Heart right ventricle (tissue), 16 donors: ENCODE measurements at regions not wholly inside any gene's neighbourhood (a gene's known extent, or its start where the extent isn't known, plus 50 kb on each side); places are given as distances from the start of the nearest gene placed in this dataset.

Source experiments
- ATAC-seq, 8 donors: fragments of 200-7000 bp; cut with Tn5 transposase; one replicate each; pipeline ENCODE4 v1.9.1; 2020; ENCODE audit warnings: mild to moderate bottlenecking in 8 of 8, moderate library complexity in 8 of 8, moderate number of reproducible peaks in 1 of 8
- DNase-seq, 2 donors: peaks; one replicate each; pipeline ENCODE4 v3.0.0-alpha.2; 2020
- H3K27ac ChIP-seq, 10 donors: fragments of 200-600 bp; sonication (generic) in 2 of 10; one replicate each; pipeline versions ENCODE4 v1.5.0 to v1.8.0; 2020 to 2022; ENCODE audit warnings: mild to moderate bottlenecking in 3 of 10
- H3K27me3 ChIP-seq, 7 donors: fragments of 200-600 bp; one replicate each; pipeline ENCODE4 v1.8.0; 2021 to 2022; ENCODE audit warnings: mild to moderate bottlenecking in 2 of 7
- H3K36me3 ChIP-seq, 9 donors: fragments of 200-600 bp; sonication (generic) in 1 of 9; one replicate each; pipeline versions ENCODE4 v1.5.0 to v1.8.0; 2020 to 2022; ENCODE audit warnings: mild to moderate bottlenecking in 2 of 9
- H3K4me1 ChIP-seq, 9 donors: fragments of 200-600 bp; sonication (generic) in 1 of 9; one replicate each; pipeline versions ENCODE4 v1.5.0 to v1.8.0; 2020 to 2022; ENCODE audit warnings: mild to moderate bottlenecking in 4 of 9
- H3K4me3 ChIP-seq, 10 donors: fragments of 200-600 bp; sonication (generic) in 2 of 10; one replicate each; pipeline versions ENCODE4 v1.5.0 to v1.8.0; 2020 to 2022; ENCODE audit warnings: mild to moderate bottlenecking in 7 of 10, moderate library complexity in 2 of 10
- H3K9me3 ChIP-seq, 11 donors: fragments of 200-600 bp in 10 of 11; sonication (generic) in 2 of 11; one replicate each; pipeline versions ENCODE4 v1.5.0 to v1.8.0; 2013 to 2022; ENCODE audit warnings: mild to moderate bottlenecking in 2 of 11, control low read depth in 1 of 11, moderate library complexity in 1 of 11
- WGBS, 2 donors: extraction: QIAGEN DNeasy Blood & Tissue Kit; methylation state at CpG; one replicate each; pipeline ENCODE4 v1.1.7; 2013; ENCODE audit warnings: inconsistent platforms in 1 of 2; 5-methylcytosine and 5-hydroxymethylcytosine counted together
- intact Hi-C, 10 donors: fragments of 100-400 bp; cut with DNase I; formaldehyde crosslinking; loops; one replicate each; pipeline versions ENCODE4 v1.11.1 to v1.14.2; 2022
- TF ChIP-seq, protein P1 (sequence below), 9 donors: fragments of 200-600 bp; sonication (generic) in 2 of 9; IDR thresholded peaks; one replicate each; pipeline versions ENCODE4 v1.5.0 to v1.8.0; 2021 to 2022; ENCODE audit warnings: antibody characterized with exemption in 9 of 9, mild to moderate bottlenecking in 5 of 9, moderate library complexity in 1 of 9
- donor health status: Arrhythmogenic right ventricular cardiomyopathy.
- donor health status: ischemic (EF 13 %, LVEDD 7.1; RV severe dilation, severe dysfunction).
- donor health status: healthy with polysubstance abuse.
- donor health status: DM: no; HTN: yes; CAD: no.
- donor health status: DM: no; HTN: no; CAD: no.
- donor health status: ischemic (EF 25% LVEDD 6.9; RV normal size, moderate dysfunction).
- donor health status: ischemic (EF 25% LVEDD 5.7; RV mildly dilated, moderate dysfunction).
- donor health status: healthy.
- donor health status: DM: yes; HTN: yes; CAD: no.
- donor health status: Ischemic cardiomyopathy.
- donor health status: ischemic (EF 35%, LVEDD 5.7; RV mildly dilated, moderate dysfunction).
- donor health status: nonischemic (EF 11% LVEDD 7.7; RV severe dilation, severe dysfunction).
- donor health status: DM: yes; HTN: yes; CAD: no.
- donor health status: PGD.
- donor health status: ischemic (EF 29% LVEDD 5.4; RV normal size, mild dysfunction).
- donor health status: nonischemic (EF 23%, LVEDD 6.1; RV moderate dilation, normal function).

DNA sequence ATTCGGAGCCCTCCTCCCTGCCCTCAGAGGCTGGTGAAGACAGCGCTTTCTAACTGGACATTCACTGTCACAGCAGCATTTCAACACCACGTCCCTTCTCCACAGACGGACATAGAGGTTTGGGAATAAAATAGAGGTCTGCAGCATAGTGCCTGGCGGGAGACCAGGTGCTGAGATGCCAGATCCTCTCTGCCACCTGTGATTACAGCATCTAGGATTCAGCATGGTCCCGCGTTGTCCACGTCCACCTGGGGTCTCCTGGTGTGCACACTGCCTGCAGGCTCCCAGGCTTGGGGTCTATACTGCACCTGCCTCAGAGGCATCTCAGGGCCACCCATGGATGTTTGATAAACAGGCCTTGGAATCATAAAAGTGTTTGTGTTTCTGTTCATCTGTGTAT is 175.5 kb downstream of the TMEM18 start:
- intact Hi-C loops: no loop called here
- no peaks in the 10 kb centered on the region for H3K9me3 ChIP-seq
- WGBS, 2 donors: 79 to 84% methylated on average over 8 of the region's 8 CpGs
- TF ChIP-seq, protein P1, sequence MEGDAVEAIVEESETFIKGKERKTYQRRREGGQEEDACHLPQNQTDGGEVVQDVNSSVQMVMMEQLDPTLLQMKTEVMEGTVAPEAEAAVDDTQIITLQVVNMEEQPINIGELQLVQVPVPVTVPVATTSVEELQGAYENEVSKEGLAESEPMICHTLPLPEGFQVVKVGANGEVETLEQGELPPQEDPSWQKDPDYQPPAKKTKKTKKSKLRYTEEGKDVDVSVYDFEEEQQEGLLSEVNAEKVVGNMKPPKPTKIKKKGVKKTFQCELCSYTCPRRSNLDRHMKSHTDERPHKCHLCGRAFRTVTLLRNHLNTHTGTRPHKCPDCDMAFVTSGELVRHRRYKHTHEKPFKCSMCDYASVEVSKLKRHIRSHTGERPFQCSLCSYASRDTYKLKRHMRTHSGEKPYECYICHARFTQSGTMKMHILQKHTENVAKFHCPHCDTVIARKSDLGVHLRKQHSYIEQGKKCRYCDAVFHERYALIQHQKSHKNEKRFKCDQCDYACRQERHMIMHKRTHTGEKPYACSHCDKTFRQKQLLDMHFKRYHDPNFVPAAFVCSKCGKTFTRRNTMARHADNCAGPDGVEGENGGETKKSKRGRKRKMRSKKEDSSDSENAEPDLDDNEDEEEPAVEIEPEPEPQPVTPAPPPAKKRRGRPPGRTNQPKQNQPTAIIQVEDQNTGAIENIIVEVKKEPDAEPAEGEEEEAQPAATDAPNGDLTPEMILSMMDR (IDR thresholded peaks at IDR 0.05): no peak
- peaks cover 0 to 18% (median 13%) of the 10 kb centered on the region in 7 donors for H3K27me3 ChIP-seq
- no peak overlapping the region for H3K27ac ChIP-seq
- ATAC-seq: no peak
- DNase-seq: no peak
- no peak overlapping the region for H3K4me3 ChIP-seq
- no peaks in the 10 kb centered on the region for H3K4me1 ChIP-seq
- no peaks in the 10 kb centered on the region for H3K36me3 ChIP-seq

GRCh38 chr2:501130-501529 is 176.1 kb downstream of the TMEM18 start:
- H3K36me3 ChIP-seq: no peaks in the 10 kb centered on the region
- DNase-seq (no peak), ATAC-seq (no peak)
- no peak overlapping the region for H3K4me3 ChIP-seq
- H3K9me3 ChIP-seq: no peaks in the 10 kb centered on the region
- H3K27me3 ChIP-seq: peaks cover 0 to 17% (median 13%) of the 10 kb centered on the region in 7 donors
- 57 to 59% methylated on average over 5 of the region's 5 CpGs for WGBS, 2 donors
- H3K4me1 ChIP-seq: no peaks in the 10 kb centered on the region
- no peak overlapping the region for H3K27ac ChIP-seq
- intact Hi-C loops: no loop called here
- TF ChIP-seq, protein P1 (IDR thresholded peaks at IDR 0.05): no peak

DNA sequence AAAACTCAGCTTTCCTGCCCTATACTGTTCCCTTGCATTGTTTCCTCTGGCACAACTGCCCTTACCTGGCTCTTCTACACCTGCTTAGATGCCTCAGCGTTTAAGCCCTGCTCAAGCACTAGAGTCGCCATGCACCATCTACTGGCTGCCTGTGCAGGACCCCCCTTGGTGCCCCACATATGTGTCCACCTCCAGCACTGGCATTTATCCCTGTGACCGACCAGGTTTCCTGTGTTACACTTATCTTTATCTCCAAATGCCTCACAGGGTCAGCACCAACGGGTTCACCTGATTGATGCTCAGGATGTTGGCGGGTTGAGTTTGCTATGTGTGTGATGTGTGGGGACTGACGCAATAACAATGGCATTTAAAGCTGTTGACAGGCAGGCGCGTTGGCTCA is 177.5 kb downstream of the TMEM18 start:
- ATAC-seq (no peak), DNase-seq (no peak)
- no peak overlapping the region for H3K27ac ChIP-seq
- H3K4me1 ChIP-seq: no peaks in the 10 kb centered on the region
- H3K36me3 ChIP-seq: no peaks in the 10 kb centered on the region
- H3K27me3 ChIP-seq: peaks cover 0 to 15% (median 10%) of the 10 kb centered on the region in 7 donors
- TF ChIP-seq, protein P1 (IDR thresholded peaks at IDR 0.05): no peak
- no peaks in the 10 kb centered on the region for H3K9me3 ChIP-seq
- intact Hi-C loops: no loop called here
- no peak overlapping the region for H3K4me3 ChIP-seq
- 59 to 66% methylated on average over 8 of the region's 8 CpGs for whole genome bisulfite sequencing, 2 donors

DNA sequence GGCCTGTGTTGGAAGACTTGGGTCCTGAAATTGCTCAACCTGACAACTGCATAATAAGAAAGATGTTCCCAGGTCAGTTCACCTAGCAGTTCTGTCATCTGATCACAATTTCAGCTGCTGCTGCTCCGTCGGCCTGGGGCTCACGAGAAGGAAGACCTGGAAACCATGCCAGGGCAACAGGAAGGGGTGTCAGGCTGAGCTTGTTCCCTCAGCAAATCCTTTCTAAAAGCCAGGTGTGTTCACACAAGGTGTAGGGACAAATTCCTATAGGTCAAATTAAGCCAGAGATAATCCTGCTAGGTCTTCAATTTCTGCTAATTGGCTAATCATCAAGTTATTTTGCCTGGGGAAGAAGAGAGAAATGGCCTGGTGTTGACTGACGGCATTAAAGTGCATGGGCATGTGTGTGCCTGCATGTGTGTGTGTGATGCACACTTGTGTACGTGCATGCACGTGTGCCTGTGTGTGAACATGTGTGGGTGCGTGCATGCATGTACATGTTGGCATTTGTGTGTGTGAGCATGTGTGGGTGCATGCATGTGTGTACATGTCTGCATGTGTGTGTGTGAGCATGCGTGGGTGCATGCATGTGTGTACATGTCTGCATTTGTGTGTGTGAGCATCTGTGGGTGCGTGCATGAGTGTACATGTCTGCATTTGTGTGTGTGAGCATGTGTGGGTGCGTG is 178.6 kb downstream of the TMEM18 start:
- 85 to 89% methylated on average over 10 of the region's 10 CpGs for WGBS, 2 donors
- ATAC-seq (no peak), DNase-seq (no peak)
- Histone ChIP-seq H3K4me1 (no peaks in the 10 kb centered on the region), H3K4me3 (no peak overlapping the region), H3K36me3 (no peaks in the 10 kb centered on the region), H3K9me3 (no peaks in the 10 kb centered on the region), H3K27ac (no peak overlapping the region), H3K27me3 (peaks cover 0 to 15% (median 8%) of the 10 kb centered on the region in 7 donors)
- TF ChIP-seq, protein P1 (IDR thresholded peaks at IDR 0.05): no peak
- intact Hi-C loops: no loop called here
